Uterus (tissue), 3 donors: ENCODE measurements at regions not wholly inside any gene's neighbourhood (a gene's known extent, or its start where the extent isn't known, plus 50 kb on each side); places are given as distances from the start of the nearest gene placed in this dataset.

Experiments used
- DNase-seq, 2 donors: peaks; one replicate each; pipeline ENCODE4 v3.0.0-alpha.2; 2019 to 2020
- H3K27ac ChIP-seq, 2 donors: fragments of 200-600 bp; sonication (generic); 1 replicate in 1 of 2; 2 replicates in 1 of 2; pipeline ENCODE4 v1.5.1; 2016 to 2018
- H3K27me3 ChIP-seq, 2 donors: fragments of 200-600 bp; sonication (generic); one replicate each; pipeline ENCODE4 v1.5.1; 2018 to 2019; ENCODE audit warnings: control low read depth in 1 of 2
- H3K36me3 ChIP-seq, 2 donors: fragments of 200-600 bp; sonication (generic); one replicate each; pipeline ENCODE4 v1.5.1; 2019; ENCODE audit warnings: control low read depth in 1 of 2
- H3K4me1 ChIP-seq, 2 donors: fragments of 200-600 bp; sonication (generic); one replicate each; pipeline ENCODE4 v1.5.1; 2018 to 2019; ENCODE audit warnings: control low read depth in 1 of 2
- H3K4me3 ChIP-seq, 2 donors: fragments of 200-600 bp; sonication (generic); 1 replicate in 1 of 2; 2 replicates in 1 of 2; pipeline ENCODE4 v1.5.1; 2018 to 2019; ENCODE audit warnings: mild to moderate bottlenecking in 1 of 2
- H3K9me3 ChIP-seq, 2 donors: fragments of 200-600 bp; sonication (generic); one replicate each; pipeline ENCODE4 v1.5.1; 2019; ENCODE audit warnings: control low read depth in 1 of 2
- POLR2A ChIP-seq, 2 donors: fragments of 450-650 bp; IDR thresholded peaks; one replicate each; pipeline ENCODE4 v1.6.1; 2016; ENCODE audit warnings: antibody characterized with exemption in 2 of 2, mild to moderate bottlenecking in 1 of 2, moderate library complexity in 1 of 2
- intact Hi-C: fragments of 100-400 bp; cut with DNase I; formaldehyde crosslinking; loops from one replicate; pipeline ENCODE4 v1.15.1; 2023; ENCODE audit warnings: low total_unique reads
- TF ChIP-seq, protein P1 (sequence below), 4 experiments: fragments of 200-600 bp in 2 of 4; fragments of 450-650 bp in 2 of 4; sonication (generic) in 2 of 4; IDR thresholded peaks; one replicate each; pipeline ENCODE4 v1.5.1; 2016 to 2019; ENCODE audit warnings: antibody characterized with exemption in 4 of 4, mild to moderate bottlenecking in 2 of 4, moderate library complexity in 1 of 4
- donor health status: DM: yes; HTN: yes; CAD: no.

DNA sequence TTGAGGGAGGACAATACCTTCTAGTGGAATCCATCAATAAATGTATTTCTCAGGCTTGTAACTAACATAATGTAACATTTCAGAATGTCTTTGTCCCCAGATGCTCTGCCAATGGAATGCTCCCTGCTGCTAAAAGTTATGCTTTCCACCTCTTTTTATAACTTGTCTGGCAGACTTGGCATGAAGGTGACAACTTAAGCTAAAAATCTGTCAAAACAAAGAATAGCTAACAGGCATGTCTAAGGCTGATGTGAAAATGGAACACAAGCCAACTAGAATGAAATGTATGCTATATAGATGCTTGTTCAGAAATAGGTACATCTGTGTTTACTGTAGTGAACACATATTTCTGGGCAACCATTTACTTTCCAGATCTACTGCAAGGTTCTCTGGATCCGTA, 467.9 kb downstream of the MRPL39 start:
- H3K4me3 ChIP-seq = no peak overlapping the region
- no peak overlapping the region for H3K27ac ChIP-seq
- intact Hi-C loops = no loop called here
- no peak for DNase-seq
- H3K27me3 ChIP-seq = no peaks in the 10 kb centered on the region
- TF ChIP-seq, protein P1, sequence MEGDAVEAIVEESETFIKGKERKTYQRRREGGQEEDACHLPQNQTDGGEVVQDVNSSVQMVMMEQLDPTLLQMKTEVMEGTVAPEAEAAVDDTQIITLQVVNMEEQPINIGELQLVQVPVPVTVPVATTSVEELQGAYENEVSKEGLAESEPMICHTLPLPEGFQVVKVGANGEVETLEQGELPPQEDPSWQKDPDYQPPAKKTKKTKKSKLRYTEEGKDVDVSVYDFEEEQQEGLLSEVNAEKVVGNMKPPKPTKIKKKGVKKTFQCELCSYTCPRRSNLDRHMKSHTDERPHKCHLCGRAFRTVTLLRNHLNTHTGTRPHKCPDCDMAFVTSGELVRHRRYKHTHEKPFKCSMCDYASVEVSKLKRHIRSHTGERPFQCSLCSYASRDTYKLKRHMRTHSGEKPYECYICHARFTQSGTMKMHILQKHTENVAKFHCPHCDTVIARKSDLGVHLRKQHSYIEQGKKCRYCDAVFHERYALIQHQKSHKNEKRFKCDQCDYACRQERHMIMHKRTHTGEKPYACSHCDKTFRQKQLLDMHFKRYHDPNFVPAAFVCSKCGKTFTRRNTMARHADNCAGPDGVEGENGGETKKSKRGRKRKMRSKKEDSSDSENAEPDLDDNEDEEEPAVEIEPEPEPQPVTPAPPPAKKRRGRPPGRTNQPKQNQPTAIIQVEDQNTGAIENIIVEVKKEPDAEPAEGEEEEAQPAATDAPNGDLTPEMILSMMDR (IDR thresholded peaks at IDR 0.05) = no peak
- no peak for TF ChIP-seq POLR2A (IDR thresholded peaks at IDR 0.05)
- H3K9me3 ChIP-seq = no peaks in the 10 kb centered on the region
- H3K36me3 ChIP-seq = no peaks in the 10 kb centered on the region
- H3K4me1 ChIP-seq = no peaks in the 10 kb centered on the region

DNA sequence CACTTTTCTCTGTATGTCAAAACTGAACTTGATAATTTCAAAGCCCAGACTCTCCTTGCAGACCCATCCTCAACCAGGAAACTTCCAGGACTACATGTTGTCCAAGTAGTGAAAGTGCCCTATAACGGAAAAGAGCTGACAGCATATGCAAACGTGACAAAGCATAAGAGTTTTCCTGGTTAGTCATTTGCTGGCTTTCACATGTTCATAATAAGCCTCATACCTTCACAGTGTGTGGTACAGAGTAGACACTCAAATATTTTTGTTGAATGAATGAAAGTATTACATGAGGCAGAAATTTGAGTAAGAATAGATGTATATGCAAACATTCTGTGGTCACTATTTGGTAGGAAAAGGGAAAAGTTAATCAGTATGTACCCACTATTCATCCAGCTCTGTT, 473.3 kb downstream of the MRPL39 start:
- Histone ChIP-seq H3K27ac (no peak overlapping the region), H3K9me3 (no peaks in the 10 kb centered on the region), H3K27me3 (no peaks in the 10 kb centered on the region), H3K4me1 (no peaks in the 10 kb centered on the region), H3K36me3 (no peaks in the 10 kb centered on the region), H3K4me3 (no peak overlapping the region)
- intact Hi-C loops = no loop called here
- DNase-seq = no peak
- TF ChIP-seq, protein P1 (IDR thresholded peaks at IDR 0.05) = no peak
- no peak for TF ChIP-seq POLR2A (IDR thresholded peaks at IDR 0.05)

DNA sequence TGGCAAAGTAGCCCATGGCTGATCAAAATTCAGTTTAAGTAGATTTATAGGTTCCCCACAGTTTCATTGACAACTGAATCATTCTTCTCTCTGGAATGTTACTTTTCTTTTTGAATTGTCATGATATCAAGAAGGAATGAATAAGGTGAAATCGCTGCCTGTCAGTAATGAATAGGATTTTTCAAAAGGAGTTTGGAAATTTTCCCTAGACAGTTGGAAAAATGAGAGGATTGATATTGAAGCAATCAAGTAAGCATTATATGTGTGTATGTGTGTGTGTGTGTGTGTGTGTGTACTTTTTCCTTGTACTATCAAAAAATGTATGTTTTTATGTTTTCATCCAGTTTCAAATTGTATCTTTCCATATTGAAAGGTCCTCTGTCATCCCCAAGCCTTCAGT, 479.5 kb downstream of the MRPL39 start:
- no peak for TF ChIP-seq POLR2A (IDR thresholded peaks at IDR 0.05)
- TF ChIP-seq, protein P1 (IDR thresholded peaks at IDR 0.05) = no peak
- Histone ChIP-seq H3K9me3 (no peaks in the 10 kb centered on the region), H3K36me3 (no peaks in the 10 kb centered on the region), H3K4me1 (no peaks in the 10 kb centered on the region), H3K4me3 (no peak overlapping the region), H3K27me3 (no peaks in the 10 kb centered on the region), H3K27ac (no peak overlapping the region)
- no peak for DNase-seq
- intact Hi-C loops = no loop called here

DNA sequence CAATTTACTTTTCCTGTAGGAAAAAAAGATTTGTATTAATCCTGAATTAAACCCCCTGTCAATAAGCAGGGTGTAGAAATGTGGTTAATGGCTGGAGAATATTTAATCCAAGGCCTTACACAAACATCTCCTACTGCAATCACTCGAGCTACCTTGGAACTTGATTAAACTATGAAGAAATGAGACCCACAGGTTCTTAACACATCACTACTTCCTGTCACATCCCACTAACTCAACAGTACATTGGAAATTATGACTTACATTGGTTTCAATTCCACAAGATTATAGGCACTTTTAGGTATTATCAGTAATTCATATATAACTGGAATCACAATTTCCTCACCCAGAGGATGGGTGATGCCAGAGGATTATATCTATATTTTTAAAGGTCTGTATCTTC, 480.3 kb downstream of the MRPL39 start:
- no peaks in the 10 kb centered on the region for H3K27me3 ChIP-seq
- DNase-seq = no peak
- H3K4me3 ChIP-seq = no peak overlapping the region
- intact Hi-C loops = no loop called here
- H3K36me3 ChIP-seq = no peaks in the 10 kb centered on the region
- no peak for TF ChIP-seq POLR2A (IDR thresholded peaks at IDR 0.05)
- TF ChIP-seq, protein P1 (IDR thresholded peaks at IDR 0.05) = no peak
- H3K27ac ChIP-seq = no peak overlapping the region
- H3K9me3 ChIP-seq = no peaks in the 10 kb centered on the region
- H3K4me1 ChIP-seq = no peaks in the 10 kb centered on the region

DNA sequence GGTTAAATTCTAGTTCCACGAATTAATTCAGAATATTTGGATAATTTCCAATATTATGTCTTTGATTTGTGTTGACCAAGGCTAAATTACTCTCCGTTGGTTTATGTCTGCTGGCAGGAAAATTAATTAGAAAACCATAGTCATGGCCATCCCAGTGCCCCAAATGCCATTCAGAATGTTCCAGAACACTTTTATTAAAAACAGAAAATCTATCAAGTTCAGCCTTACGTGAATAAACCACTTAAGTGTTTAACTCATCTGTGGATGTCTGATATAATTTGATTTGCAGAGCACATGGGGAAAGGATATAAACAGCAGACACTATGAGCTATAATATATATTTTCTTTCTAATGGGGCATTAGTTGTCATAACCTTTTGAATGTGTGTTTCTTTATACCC, 480.7 kb downstream of the MRPL39 start:
- no peak for DNase-seq
- H3K9me3 ChIP-seq = no peaks in the 10 kb centered on the region
- H3K36me3 ChIP-seq = no peaks in the 10 kb centered on the region
- H3K4me3 ChIP-seq = no peak overlapping the region
- H3K27ac ChIP-seq = no peak overlapping the region
- intact Hi-C loops = no loop called here
- no peaks in the 10 kb centered on the region for H3K4me1 ChIP-seq
- H3K27me3 ChIP-seq = no peaks in the 10 kb centered on the region
- no peak for TF ChIP-seq POLR2A (IDR thresholded peaks at IDR 0.05)
- TF ChIP-seq, protein P1 (IDR thresholded peaks at IDR 0.05) = no peak
